GM18520 (cell line): ENCODE measurements at regions not wholly inside any gene's neighbourhood (a gene's known extent, or its start where the extent isn't known, plus 50 kb on each side); places are given as distances from the start of the nearest gene placed in this dataset.
"Not testable (repeated sequence)": the region's sequence is repeated elsewhere in the genome, so short reads cannot be mapped to it uniquely, and the experiment has no call there.

Source experiments
- ATAC-seq: cut with Tn5 transposase; IDR thresholded peaks from one replicate; pipeline ENCODE4 v1.9.1; 2021; ENCODE audit not compliant: unreplicated experiment

DNA sequence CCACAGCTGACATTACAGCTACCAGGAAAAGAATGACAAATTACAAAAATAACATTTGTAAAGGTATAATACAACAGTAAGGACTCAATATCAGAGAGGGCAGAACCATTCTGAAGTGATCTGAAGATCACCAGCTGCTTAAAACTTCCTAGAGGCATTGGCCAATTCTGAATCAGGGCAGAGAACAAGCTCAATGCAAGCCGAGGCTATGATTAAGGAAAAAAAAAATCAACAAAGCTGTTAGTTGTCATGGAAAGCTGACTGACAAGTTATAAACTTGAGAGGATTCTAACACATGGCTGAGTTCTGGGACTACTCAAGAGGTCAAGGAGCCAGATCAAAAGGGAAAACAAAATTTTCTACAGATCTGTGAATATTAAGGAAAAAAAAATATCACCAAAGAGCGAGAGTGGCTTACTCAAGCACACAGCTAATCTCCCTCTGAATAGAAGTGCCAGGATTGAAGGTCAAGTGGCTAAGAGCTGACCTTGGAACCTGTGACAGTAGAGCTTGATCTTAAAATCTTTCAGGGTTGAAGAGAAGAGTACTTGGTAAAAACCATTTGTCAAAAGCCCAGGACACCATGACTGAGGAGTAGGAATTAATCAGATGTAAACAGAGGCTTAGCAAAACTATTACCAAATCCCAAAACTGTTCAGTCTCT is 383.4 kb downstream of the USP25 start:
- no peak for ATAC-seq

- no peak for ATAC-seq
These were observed 385.7 kb downstream of the USP25 start for GRCh38 chr21:16115461-16115860.

DNA sequence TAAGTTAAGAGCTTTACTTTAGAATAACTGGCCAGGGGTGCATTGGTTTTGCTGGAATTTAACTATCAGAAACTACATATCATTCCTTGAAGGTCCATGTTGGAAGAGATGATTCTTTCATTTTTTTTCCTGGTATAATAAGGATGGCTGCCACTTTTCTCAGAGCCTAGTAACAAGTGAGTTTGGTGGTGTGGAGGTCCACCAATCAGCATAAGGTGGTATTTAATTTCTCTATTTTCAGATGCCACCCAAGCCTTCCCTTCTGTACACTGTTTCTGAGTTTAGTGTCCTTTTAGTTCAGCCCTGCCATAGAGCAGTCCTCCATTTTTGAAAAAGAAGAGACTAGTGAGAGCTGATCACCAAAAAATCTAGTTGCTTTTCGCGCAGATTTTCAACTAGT is 386.3 kb downstream of the USP25 start:
- ATAC-seq: no peak

DNA sequence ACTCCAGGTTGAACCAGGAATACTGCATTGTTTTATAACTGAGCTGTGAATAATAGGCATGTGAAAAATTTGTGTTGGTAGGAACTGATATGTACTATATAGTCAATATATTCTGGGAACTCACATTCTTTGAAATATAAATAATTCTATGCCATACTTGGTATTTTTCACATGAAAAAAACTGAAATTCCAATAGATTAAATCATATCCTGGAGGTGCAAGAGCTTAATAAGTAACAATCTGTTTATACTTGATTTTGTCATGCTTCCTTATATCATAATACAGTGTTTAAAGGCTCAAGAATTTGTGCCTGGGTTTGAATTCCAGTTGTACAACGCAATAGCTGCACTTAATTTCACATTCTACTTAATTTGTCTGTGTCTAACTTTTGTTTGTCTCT is 387.0 kb downstream of the USP25 start:
- ATAC-seq: no peak

DNA sequence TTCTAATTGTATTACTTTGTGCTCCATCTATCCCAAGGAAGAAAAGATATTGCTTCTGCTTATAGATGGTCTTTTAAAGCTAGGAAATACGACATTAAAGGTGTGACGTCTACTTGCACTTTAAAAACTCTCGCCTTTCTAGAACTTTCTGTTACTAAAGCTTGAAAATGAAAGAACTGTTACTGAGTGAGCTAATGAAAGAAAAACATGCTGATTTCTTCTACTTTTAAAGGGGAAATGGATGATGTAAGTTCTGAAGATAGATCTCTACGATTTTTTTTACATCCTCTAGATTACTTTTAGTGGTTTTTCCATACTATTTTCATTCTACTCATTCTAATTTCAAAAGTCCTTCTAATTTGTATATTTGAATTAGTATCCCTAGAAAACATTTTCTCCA is 387.5 kb downstream of the USP25 start:
- ATAC-seq: no peak

- ATAC-seq: no peak
These were observed 388.2 kb downstream of the USP25 start for GRCh38 chr21:16117851-16118590.

DNA sequence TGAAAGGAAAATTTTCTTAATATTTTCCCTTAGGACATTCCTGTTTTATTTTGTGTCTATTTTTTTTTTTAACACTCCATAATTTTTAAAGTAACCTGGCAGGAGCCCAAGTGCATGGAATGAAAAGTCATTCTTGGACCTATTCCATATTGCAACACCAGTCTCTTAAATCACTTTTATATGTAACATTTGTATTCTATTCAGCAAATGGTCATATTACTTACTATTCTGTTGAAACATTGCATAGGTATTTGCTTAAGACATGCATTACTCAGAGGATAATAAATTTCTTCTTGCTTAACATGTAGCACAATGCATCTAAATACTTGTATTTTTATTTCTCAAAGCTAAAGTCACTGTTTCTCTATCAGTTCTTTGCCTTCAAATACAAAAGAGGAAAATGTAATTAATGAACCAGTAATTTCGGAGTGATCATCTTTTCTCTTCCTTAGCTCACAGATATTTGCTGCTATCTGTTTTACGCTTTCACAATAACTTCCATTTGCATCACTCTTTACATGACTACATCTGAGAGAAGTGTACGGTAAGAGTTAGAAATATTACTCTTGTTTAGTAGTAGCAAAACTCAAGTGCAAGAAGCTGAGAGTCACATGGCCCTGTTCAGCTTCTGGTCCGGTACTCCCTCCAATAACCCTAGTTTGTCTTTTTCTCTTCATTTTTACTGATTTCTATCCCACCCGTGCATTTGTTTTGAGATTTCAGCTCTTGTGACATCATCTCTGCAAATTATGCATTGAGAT is 394.8 kb downstream of the USP25 start:
- no peak for ATAC-seq

DNA sequence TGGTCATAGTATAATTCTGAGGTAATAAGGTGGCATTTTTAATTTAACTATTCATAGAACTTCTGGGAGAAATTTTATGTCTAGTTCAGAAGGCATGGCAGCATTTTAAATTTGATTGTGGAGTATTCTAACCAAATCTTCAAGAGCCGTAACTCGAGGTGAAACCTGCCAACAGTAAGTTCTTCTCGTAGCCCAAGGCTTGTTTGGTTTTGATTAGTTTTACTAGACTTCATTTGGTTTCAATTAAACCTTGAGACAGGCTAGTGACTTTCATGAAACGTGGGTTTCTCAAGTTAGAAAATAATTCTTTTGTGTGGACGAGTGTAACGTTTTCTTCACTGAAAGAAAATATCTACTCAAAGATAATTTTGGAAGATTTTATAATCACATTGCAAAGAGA is 395.5 kb downstream of the USP25 start:
- ATAC-seq: no peak

GRCh38 chr21:16132453-16132852 is 402.7 kb downstream of the USP25 start:
- not testable (repeated sequence) for ATAC-seq

- no peak for ATAC-seq
These were observed 403.5 kb downstream of the USP25 start for GRCh38 chr21:16133248-16133647.

DNA sequence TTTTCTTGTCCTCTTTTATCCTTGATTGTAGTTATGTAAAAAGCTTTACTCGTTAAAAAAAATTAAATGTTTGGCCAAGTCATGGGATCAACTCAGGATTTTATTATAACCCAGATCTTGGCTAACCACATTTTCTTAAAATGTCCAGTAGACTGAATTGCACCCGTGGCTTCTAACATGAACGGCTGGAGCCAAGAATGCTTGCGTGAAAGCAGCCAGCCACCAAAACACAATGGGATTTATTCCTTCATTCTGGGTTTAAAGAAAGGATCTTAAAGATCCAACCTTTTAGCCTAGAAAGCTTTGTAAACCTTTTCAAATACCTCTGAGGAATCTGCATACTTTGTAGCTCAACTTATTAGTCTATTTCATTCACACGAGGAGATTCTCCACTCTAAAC is 404.4 kb downstream of the USP25 start:
- ATAC-seq: no peak

DNA sequence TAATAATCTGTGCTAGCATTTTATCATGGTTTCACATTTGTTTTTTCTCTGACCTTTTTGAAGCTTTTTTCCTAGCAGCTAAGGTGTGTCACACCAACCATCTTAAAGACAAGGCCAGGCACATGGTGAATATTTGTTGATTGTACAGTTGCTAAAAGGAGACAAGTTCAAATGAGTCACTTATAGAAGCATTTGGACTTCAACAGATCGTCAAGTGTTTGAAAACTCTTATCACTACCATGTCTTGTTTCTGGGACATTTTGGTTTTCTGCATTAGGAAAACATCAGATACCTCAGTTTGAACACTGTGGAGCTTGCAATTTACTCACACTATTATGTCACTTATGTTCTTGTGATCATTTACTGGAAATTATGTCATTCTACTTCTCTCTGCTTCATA is 407.3 kb downstream of the USP25 start:
- no peak for ATAC-seq

GRCh38 chr21:16145052-16145451 is 415.3 kb downstream of the USP25 start:
- no peak for ATAC-seq

DNA sequence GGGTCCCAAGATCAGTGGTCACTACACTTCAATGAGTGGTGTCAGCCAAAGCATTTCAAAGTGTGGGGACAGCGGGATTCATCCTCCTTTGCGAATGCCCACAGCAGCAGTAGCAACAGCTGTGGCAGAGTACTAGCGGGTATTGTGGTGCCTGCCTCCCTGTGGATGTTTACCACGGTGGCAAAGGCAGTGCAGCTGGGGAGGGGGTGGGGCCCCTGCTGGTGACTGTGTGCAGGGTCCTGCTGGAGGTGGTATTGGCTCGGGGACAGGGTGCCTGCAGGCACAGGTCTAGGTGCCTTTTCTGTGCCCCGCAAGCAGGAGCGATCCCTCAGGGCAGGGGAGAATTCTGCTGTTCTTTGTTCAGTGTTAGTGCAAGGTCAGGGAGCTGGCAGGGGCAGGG is 415.7 kb downstream of the USP25 start:
- no peak for ATAC-seq

DNA sequence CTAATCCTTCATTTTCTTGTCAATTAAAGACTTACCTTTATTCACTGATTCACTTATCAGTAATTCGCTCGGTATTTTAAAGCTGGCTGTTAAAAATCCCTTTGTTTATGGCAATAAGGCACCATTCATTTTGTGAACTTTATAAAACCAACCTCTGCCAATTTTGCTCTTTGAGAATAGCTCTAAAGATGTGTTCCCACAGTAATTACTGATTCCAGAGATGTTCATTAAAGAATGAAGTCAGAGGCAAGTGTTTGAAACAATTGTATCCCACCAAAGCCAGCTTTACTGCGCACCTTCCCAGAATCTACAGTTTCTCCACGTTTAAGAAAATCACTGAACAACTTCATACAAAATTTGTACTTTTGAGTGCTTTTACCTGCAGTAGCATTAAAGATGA is 424.5 kb downstream of the USP25 start:
- ATAC-seq: no peak

DNA sequence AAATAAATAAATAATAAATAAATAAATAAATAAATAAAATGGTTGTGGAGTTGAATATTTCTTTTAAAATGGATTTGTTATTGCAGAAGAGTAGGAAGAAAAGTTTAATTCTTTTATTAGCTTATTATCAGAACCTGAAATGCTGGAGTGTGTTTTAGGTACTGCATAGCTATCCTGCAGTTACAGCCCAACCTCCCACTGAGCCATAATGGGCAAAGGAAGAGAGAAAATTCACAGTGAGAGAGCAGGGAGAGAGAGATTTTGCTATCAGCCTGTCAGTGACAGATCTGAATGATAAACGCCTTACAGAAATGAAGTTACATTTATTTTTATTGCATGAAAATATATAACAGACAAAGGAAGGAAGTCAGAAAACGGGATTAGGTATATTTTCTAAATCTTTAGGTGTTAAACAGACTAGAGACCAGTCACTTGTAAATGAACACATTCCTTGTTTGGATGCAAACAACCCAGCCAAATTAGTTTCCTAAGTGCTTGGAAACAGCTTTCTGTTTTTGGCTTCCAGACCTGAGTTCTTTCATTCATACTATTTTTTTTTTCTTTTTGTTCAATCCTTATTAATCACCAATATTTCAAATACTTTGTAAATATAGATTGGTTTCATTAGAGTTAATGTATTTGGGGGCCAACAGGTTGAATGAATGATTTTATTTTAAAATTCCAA is 425.3 kb downstream of the USP25 start:
- no peak for ATAC-seq

DNA sequence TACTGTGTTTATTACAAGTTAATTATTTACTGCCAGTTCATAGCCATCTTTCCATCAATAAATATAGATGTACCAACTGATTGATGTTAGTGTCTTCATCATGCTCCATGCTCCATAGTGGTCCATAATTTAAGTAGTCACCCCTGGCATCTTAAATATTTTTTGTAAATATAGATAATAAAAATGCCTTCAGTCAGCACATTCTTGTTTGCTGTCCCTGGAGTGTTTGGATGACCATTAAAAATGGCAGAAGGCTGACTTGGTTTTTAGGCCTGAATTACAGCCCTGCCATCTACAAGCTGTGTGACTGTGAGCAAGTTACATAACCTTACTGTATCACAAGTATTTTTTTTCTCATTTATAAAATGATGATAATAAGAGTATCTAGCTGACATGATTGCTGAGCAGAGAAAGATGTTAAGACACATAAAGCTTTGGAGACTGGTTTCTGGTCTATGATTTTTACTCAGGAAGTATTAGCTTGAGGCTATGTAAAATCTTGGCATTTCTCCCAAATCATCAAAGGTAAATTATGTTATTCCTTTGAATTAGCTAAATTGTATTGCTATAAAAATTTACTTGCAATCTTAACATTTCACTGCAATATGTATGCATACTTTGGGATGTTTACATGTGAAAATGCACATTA is 427.2 kb downstream of the USP25 start:
- ATAC-seq: no peak

DNA sequence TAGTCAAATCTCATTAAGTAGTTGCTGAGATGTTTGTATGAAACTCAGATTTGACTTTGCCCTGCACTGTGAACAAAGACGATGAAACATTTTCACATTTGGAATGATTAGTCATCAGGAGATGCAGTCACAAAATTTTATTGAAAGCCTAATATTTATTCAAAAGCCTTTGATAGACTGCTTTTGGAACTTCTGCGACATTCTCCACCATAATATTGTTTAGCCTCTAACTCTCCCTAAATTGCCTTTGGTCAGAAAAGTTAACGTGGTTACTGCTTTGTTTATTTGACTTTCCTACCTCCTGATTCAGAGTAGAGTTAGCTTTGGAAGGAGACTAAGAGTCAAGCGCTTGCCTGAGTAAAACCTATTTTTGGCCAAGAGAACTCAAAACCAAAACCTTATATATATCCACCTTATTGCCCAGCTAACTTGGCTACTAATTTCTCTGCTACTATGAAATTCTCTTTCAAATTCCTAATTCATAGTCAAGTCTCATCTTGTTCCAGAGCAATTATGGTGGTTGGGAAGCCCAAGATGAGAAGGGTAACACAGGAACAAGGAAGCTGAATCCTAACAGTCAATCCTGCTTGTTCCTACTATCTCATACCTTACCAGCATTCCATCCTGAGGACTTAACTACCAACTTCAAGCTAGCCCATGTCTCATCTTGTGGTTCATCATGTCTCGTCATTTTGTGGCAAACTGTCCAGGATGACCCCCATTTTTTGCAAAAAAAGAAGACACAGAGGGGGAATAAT is 429.6 kb downstream of the USP25 start:
- no peak for ATAC-seq

DNA sequence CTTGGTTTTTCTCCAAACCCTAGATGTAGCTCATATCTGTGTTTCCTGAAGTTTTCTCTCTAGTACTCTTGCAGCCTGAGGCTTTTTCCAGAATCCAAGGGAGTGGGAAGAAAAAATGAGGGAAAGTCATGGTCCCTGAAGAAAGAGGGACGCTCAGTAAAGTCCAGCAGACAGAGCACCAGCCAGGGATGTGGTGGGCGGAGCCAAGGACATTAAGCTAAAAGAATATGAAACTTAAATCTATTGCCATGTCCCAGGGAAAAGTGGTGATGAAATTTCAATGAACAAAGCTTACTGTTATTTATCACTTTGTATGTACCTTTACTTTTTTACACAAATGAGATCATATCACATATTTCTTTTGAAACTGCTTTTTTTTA is 430.2 kb downstream of the USP25 start:
- ATAC-seq: no peak

DNA sequence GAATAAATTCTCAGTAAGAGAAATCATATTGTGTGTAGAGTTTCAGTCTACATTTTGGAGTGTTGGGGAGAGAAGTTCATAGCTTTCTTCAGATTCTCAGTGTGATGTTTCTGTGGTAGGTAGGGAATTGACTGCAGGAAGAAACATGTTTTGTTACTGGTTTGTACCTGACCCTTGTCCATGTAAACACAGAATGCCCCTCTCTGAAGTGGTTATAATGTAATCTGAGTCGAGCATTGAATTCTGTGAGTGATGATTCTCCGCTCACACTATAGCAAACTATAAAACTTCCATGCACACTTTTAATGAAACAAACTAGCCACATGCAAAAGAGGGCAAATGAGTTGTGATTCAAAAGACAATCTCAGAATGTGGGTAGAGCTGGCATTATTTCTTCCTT is 433.2 kb downstream of the USP25 start:
- no peak for ATAC-seq
